DMS 273 (cell line): ENCODE measurements at regions not wholly inside any gene's neighbourhood (a gene's known extent, or its start where the extent isn't known, plus 50 kb on each side); places are given as distances from the start of the nearest gene placed in this dataset.
"Not testable (repeated sequence)": the region's sequence is repeated elsewhere in the genome, so short reads cannot be mapped to it uniquely, and the experiment has no call there.

ENCODE experiments used
- DNase-seq: peaks from one replicate; lab custom pipeline; 2025; ENCODE audit not compliant: unreplicated experiment; lab: John Stamatoyannopoulos, UW

- DNase-seq: peak; percentile 30
Measured at GRCh38 chr7:68122801-68123200, 1126.2 kb downstream of the TYW1 start.

GRCh38 chr7:68125168-68125567 is 1128.5 kb downstream of the TYW1 start:
- peak; percentile 25 for DNase-seq

- no peak for DNase-seq
Measured at GRCh38 chr7:68133045-68133444, 1136.4 kb downstream of the TYW1 start.

- no peak for DNase-seq
Measured at GRCh38 chr7:68143345-68143744, 1146.7 kb downstream of the TYW1 start.

GRCh38 chr7:68146983-68147382 is 1150.3 kb downstream of the TYW1 start:
- DNase-seq: peak; percentile 74

GRCh38 chr7:68147614-68148238 is 1151.1 kb downstream of the TYW1 start:
- peak; percentile 62 for DNase-seq

- no peak for DNase-seq
Measured at GRCh38 chr7:68148440-68148839, 1151.8 kb downstream of the TYW1 start.

GRCh38 chr7:68152205-68152604 is 1155.6 kb downstream of the TYW1 start:
- DNase-seq: no peak

GRCh38 chr7:68155676-68156075 is 1159.0 kb downstream of the TYW1 start:
- no peak for DNase-seq

- no peak for DNase-seq
Measured at GRCh38 chr7:68158686-68159295, 1162.2 kb downstream of the TYW1 start.

GRCh38 chr7:68162712-68163111 is 1166.1 kb downstream of the TYW1 start:
- DNase-seq: no peak

- DNase-seq: peak; percentile 92
Measured at GRCh38 chr7:68166525-68166924, 1169.9 kb downstream of the TYW1 start.

GRCh38 chr7:68173513-68173912 is 1176.9 kb downstream of the TYW1 start:
- no peak for DNase-seq

GRCh38 chr7:68176974-68177373 is 1180.3 kb downstream of the TYW1 start:
- DNase-seq: peak; percentile 92

GRCh38 chr7:68180761-68181160 is 1184.1 kb downstream of the TYW1 start:
- DNase-seq: no peak

GRCh38 chr7:68183176-68183575 is 1186.5 kb downstream of the TYW1 start:
- peak; percentile 84 for DNase-seq

GRCh38 chr7:68185631-68186456 is 1189.2 kb downstream of the TYW1 start:
- DNase-seq: peak; percentile 94

GRCh38 chr7:68187532-68187931 is 1190.9 kb downstream of the TYW1 start:
- DNase-seq: peak; percentile 52

GRCh38 chr7:68192941-68193340 is 1196.3 kb downstream of the TYW1 start:
- no peak for DNase-seq

GRCh38 chr7:68195642-68196041 is 1199.0 kb downstream of the TYW1 start:
- DNase-seq: not testable (repeated sequence)

GRCh38 chr7:68200051-68200670 is 1203.5 kb downstream of the TYW1 start:
- DNase-seq: no peak

GRCh38 chr7:68203251-68203650 is 1206.6 kb downstream of the TYW1 start:
- no peak for DNase-seq
